Omental fat pad (tissue), 3 donors: ENCODE measurements at regions not wholly inside any gene's neighbourhood (a gene's known extent, or its start where the extent isn't known, plus 50 kb on each side); places are given as distances from the start of the nearest gene placed in this dataset.

ENCODE experiments used
- ATAC-seq: fragments of 150-250 bp; one replicate; pipeline ENCODE4 v1.9.1; 2016; ENCODE audit warnings: mild to moderate bottlenecking, moderate library complexity; ENCODE audit not compliant: low FRiP score
- DNase-seq: peaks from one replicate; pipeline ENCODE4 v3.0.0-alpha.2; 2019; ENCODE audit warnings: low spot score
- TF ChIP-seq, protein P1 (sequence below), 3 donors: fragments of 450-650 bp; IDR thresholded peaks; one replicate each; pipeline ENCODE4 v1.5.1; 2016 to 2017; ENCODE audit warnings: antibody characterized with exemption in 3 of 3, mild to moderate bottlenecking in 3 of 3, moderate library complexity in 2 of 3

DNA sequence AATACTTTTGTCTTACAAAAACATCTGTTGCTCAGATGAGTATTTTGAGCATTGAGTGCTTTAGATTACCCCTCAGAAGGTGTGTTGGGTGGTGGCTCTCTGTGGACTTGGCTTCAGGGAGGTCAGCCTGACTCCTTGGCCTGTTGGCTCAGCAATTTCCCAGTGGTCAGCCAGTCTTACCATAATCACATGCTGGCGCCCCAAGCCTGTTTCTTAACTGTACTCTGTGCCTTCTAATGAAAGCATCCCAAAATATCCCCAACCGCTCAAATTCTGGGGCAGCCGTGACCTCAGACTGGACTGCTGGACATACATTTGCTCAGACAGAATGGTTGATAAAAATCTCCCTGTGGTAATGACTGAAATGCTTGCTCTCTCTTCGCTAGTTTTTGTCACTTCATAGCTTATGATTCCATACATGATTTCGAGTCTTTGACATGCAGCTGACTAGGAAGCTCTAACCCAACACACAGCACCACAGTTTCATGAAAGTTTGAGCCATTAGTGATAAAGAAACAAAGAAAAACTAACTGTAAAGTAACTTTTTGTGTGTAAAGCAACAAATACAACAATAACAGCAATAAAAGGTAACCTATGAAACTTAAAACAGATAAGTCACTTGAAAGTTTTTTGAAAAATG, 562.2 kb upstream of the MEF2C start:
- ATAC-seq, result no peak
- DNase-seq, result no peak
- TF ChIP-seq, protein P1, sequence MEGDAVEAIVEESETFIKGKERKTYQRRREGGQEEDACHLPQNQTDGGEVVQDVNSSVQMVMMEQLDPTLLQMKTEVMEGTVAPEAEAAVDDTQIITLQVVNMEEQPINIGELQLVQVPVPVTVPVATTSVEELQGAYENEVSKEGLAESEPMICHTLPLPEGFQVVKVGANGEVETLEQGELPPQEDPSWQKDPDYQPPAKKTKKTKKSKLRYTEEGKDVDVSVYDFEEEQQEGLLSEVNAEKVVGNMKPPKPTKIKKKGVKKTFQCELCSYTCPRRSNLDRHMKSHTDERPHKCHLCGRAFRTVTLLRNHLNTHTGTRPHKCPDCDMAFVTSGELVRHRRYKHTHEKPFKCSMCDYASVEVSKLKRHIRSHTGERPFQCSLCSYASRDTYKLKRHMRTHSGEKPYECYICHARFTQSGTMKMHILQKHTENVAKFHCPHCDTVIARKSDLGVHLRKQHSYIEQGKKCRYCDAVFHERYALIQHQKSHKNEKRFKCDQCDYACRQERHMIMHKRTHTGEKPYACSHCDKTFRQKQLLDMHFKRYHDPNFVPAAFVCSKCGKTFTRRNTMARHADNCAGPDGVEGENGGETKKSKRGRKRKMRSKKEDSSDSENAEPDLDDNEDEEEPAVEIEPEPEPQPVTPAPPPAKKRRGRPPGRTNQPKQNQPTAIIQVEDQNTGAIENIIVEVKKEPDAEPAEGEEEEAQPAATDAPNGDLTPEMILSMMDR (IDR thresholded peaks at IDR 0.05), result no peak

DNA sequence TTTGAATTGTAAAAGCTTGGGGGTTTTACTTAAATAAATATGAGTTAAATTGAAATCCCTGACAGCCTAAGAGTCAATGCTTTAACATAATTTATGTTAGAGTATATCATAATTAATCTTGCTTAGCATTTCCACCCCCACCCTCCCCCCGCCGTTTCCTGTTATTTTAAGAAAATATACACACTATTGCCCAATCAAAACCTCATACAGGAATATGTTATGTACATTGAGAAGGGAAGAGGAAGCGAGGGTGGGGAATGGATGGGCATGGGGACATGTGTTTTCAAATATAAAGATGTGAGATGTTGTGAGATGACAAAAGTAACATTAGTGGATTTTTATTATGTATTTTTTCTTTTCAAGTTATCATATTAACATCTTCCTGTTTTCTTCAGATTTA, 561.1 kb upstream of the MEF2C start:
- TF ChIP-seq, protein P1 (IDR thresholded peaks at IDR 0.05), result no peak
- ATAC-seq (no peak), DNase-seq (no peak)

DNA sequence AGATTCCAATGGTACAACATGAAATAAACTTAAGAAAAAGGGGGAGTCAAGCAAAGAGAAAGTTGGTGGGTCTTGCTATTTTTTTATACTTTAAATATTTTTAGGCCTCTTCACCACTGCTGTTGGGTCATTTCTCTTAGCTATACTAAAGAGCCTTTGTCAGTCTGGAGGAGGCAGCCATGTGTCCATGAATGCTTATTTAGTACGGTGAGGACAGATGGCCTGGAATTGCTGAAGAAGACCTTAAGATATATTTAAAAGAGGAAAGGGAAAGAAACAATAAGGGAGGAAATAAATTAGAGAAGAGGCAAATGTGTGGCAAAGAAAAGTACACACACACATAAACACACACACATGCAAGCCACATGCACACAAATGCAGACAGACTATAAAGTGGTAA, 560.5 kb upstream of the MEF2C start:
- ATAC-seq (no peak), DNase-seq (no peak)
- TF ChIP-seq, protein P1 (IDR thresholded peaks at IDR 0.05), result no peak

- ATAC-seq, result no peak
- DNase-seq, result no peak
- TF ChIP-seq, protein P1 (IDR thresholded peaks at IDR 0.05), result no peak
These were observed 559.0 kb upstream of the MEF2C start for GRCh38 chr5:89441965-89442364.

DNA sequence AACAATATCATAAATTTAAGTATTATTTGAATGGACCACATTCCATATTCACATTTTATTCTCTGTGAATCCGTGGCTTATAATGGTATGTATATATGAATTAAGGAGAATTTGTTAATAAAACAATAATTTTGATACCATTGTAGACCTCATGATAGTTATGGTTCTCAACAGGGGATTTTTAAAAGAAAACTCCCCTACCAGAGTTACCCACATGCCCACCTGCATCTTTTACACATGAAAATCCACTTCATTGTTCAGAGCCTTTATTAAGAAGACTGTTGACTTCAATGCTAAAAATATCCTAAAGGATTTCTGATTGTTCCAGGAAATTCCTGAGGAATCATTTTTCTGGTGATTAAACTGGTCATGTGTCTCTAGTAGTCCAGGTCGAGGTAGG, 557.7 kb upstream of the MEF2C start:
- ATAC-seq, result no peak
- TF ChIP-seq, protein P1 (IDR thresholded peaks at IDR 0.05), result no peak

GRCh38 chr5:89437450-89438435, 554.8 kb upstream of the MEF2C start:
- TF ChIP-seq, protein P1 (IDR thresholded peaks at IDR 0.05), result no peak
- ATAC-seq (no peak), DNase-seq (no peak)

More for the DNA sequence above, 557.7 kb upstream of the MEF2C start:
- no peak for DNase-seq
